OCI-LY3 (cell line): ENCODE measurements at regions not wholly inside any gene's neighbourhood (a gene's known extent, or its start where the extent isn't known, plus 50 kb on each side); places are given as distances from the start of the nearest gene placed in this dataset.

ENCODE experiments used
- CTCF ChIP-seq: fragments of 200-600, 300-600 bp; sonication (generic); IDR thresholded peaks from 2 replicates; pipeline ENCODE4 v1.5.1; 2014; ENCODE audit warnings: antibody characterized with exemption, low read length, low read depth
- EZH2phosphoT487 ChIP-seq: fragments of 200-600 bp; shearing (Covaris generic); IDR thresholded peaks from 2 replicates; pipeline ENCODE4 v1.6.1; 2018; ENCODE audit warnings: antibody characterized with exemption, mixed run types, low read depth

GRCh38 chr3:39744746-39745145 lies 64.7 kb upstream of the MYRIP start:
- TF ChIP-seq CTCF (no peak), EZH2phosphoT487 (no peak)
